ENCODE measurements at regions not wholly inside any gene's neighbourhood (a gene's known extent, or its start where the extent isn't known, plus 50 kb on each side); places are given as distances from the start of the nearest gene placed in this dataset.

DNA sequence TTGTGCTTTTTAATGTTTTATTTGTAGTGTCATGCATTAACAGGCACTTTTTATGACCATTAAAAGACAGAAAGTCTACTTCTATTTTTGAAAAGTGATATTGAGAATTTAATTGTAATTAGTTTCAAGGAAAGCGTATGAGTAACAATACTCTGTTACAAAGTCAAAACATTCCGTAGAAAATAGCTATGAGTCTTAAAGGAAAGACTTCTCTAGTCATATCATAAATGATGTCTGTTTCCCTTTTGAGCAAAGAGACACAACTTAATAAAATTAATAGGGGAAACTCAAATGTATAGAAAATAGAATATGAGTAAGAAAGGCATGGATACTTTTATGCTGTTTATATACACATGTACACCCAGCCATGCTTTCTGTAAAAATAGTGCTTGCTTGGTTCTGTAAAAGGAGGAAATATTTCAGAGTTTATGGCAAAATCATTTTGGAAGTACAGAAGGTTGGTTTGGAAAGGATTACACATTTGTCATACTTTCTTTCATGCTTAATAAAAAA lies 107.8 kb upstream of the AHI1 start:
- TF ChIP-seq, protein P1, sequence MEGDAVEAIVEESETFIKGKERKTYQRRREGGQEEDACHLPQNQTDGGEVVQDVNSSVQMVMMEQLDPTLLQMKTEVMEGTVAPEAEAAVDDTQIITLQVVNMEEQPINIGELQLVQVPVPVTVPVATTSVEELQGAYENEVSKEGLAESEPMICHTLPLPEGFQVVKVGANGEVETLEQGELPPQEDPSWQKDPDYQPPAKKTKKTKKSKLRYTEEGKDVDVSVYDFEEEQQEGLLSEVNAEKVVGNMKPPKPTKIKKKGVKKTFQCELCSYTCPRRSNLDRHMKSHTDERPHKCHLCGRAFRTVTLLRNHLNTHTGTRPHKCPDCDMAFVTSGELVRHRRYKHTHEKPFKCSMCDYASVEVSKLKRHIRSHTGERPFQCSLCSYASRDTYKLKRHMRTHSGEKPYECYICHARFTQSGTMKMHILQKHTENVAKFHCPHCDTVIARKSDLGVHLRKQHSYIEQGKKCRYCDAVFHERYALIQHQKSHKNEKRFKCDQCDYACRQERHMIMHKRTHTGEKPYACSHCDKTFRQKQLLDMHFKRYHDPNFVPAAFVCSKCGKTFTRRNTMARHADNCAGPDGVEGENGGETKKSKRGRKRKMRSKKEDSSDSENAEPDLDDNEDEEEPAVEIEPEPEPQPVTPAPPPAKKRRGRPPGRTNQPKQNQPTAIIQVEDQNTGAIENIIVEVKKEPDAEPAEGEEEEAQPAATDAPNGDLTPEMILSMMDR (conservative IDR thresholded peaks at IDR 0.05; ENCODE audit: low read depth, low read length), result no peak
- TF ChIP-seq EZH2phosphoT487 (IDR thresholded peaks at IDR 0.05; ENCODE audit: borderline replicate concordance, low read length) (no peak), EZH2 (IDR thresholded peaks at IDR 0.05; ENCODE audit: low read length, unreplicated experiment) (no peak)
